A673 (cell line): ENCODE measurements at regions not wholly inside any gene's neighbourhood (a gene's known extent, or its start where the extent isn't known, plus 50 kb on each side); places are given as distances from the start of the nearest gene placed in this dataset.

Experiments
- BruUV-seq: library from RNA; stranded (reverse); fragments of 400-500 nt; replicated peaks from 2 replicates; lab custom pipeline; 2021; lab: Mats Ljungman, UMichigan
- CTCF ChIA-PET: fragments of 300-600 bp; sonication (Branson Sonifier 250); formaldehyde crosslinking; loops from one replicate; lab custom pipeline; 2022; ENCODE audit warnings: antibody characterized with exemption; lab: Charles Lee
- POLR2A ChIA-PET: fragments of 300-600 bp; sonication (Branson Sonifier 250); formaldehyde crosslinking; loops from one replicate; lab custom pipeline; 2022; ENCODE audit warnings: antibody characterized with exemption; ENCODE audit not compliant: low non-redundant PET; lab: Charles Lee
- DNase-seq: peaks from one replicate; pipeline ENCODE4 v3.0.0-alpha.2; 2015; ENCODE audit warnings: low spot score
- H3K27ac ChIP-seq: fragments of 200-600 bp; sonication (generic); 2 replicates; pipeline ENCODE4 v1.5.1; 2016; ENCODE audit warnings: mixed run types, low read depth, mild to moderate bottlenecking, mixed read lengths, antibody characterized with exemption, low read length; ENCODE audit not compliant: poor library complexity, severe bottlenecking
- H3K27me3 ChIP-seq: fragments of 200-600 bp; sonication (generic); replicated peaks from 2 replicates; pipeline ENCODE4 v1.6.1; 2017; ENCODE audit warnings: mixed run types, low read depth, mild to moderate bottlenecking, mixed read lengths, antibody characterized with exemption, low read length; ENCODE audit not compliant: insufficient read depth, poor library complexity
- H3K36me3 ChIP-seq: fragments of 200-600 bp; sonication (generic); 2 replicates; pipeline ENCODE4 v1.6.1; 2016; ENCODE audit warnings: mixed run types, mild to moderate bottlenecking, mixed read lengths, antibody characterized with exemption, low read length; ENCODE audit not compliant: insufficient read depth, poor library complexity, severe bottlenecking
- H3K4me1 ChIP-seq: fragments of 200-600 bp; sonication (generic); 2 replicates; pipeline ENCODE4 v1.6.1; 2017; ENCODE audit warnings: mixed run types, mild to moderate bottlenecking, mixed read lengths, antibody characterized with exemption, low read length; ENCODE audit not compliant: insufficient read depth, poor library complexity, severe bottlenecking
- H3K4me3 ChIP-seq: fragments of 200-600 bp; sonication (generic); 2 replicates; pipeline ENCODE4 v1.5.1; 2016; ENCODE audit warnings: low read depth, mixed run types, mild to moderate bottlenecking, mixed read lengths, low read length; ENCODE audit not compliant: poor library complexity, severe bottlenecking
- H3K9me3 ChIP-seq: fragments of 200-600 bp; sonication (generic); 2 replicates; pipeline ENCODE4 v1.6.1; 2016; ENCODE audit warnings: mixed run types, low read depth, mild to moderate bottlenecking, mixed read lengths, antibody characterized with exemption, low read length; ENCODE audit not compliant: poor library complexity, severe bottlenecking
- EZH2 ChIP-seq: fragments of 200-600 bp; sonication (generic); IDR thresholded peaks from 2 replicates; pipeline ENCODE4 v1.6.1; 2017; ENCODE audit warnings: borderline replicate concordance, low read depth, mild to moderate bottlenecking, mixed read lengths, antibody characterized with exemption, low read length; ENCODE audit not compliant: poor library complexity, severe bottlenecking
- intact Hi-C: fragments of 100-400 bp; cut with micrococcal nuclease; formaldehyde crosslinking; loops from one replicate; pipeline ENCODE4 v1.10.0; 2022; ENCODE audit not compliant: unreplicated experiment
- TF ChIP-seq, protein P1 (sequence below): fragments of 300-800, 200-600 bp; sonication (generic); conservative IDR thresholded peaks from 2 replicates; pipeline ENCODE4 v1.5.1; 2017; ENCODE audit warnings: low read depth, mild to moderate bottlenecking, antibody characterized with exemption, low read length, moderate library complexity, mixed read lengths

DNA sequence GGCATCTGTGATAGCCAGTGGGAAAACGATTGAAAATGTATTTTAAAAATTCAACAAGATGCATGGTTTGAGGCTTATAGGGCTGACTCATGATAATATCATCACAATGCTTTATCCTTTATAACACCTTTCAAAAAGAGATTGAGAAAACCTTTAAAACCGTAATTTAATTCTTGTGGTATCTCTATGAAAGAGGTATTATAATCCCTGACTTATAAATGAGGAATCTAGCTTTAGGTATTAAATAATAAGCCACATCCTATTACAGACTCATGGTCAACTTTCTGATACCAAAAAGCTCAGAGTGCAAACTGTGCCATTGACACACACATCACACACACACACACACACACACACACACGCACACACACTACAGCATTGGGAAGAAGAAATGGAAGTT, 134.6 kb upstream of the RAB12 start:
- Histone ChIP-seq H3K27ac (no peak overlapping the region), H3K36me3 (no peaks in the 10 kb centered on the region), H3K9me3 (no peaks in the 10 kb centered on the region), H3K4me1 (no peaks in the 10 kb centered on the region), H3K4me3 (no peak overlapping the region), H3K27me3 (peaks cover 59% of the 10 kb centered on the region)
- BruUV-seq = no TSS peak
- intact Hi-C loops = loop anchor here (10.0 kb wide), 1 partner anchor 50 kb away; no protein-coding TSS in a partner anchor
- ChIA-PET CTCF (no interaction called here), POLR2A (no interaction called here)
- no peak for DNase-seq
- no peak for TF ChIP-seq EZH2
- TF ChIP-seq, protein P1, sequence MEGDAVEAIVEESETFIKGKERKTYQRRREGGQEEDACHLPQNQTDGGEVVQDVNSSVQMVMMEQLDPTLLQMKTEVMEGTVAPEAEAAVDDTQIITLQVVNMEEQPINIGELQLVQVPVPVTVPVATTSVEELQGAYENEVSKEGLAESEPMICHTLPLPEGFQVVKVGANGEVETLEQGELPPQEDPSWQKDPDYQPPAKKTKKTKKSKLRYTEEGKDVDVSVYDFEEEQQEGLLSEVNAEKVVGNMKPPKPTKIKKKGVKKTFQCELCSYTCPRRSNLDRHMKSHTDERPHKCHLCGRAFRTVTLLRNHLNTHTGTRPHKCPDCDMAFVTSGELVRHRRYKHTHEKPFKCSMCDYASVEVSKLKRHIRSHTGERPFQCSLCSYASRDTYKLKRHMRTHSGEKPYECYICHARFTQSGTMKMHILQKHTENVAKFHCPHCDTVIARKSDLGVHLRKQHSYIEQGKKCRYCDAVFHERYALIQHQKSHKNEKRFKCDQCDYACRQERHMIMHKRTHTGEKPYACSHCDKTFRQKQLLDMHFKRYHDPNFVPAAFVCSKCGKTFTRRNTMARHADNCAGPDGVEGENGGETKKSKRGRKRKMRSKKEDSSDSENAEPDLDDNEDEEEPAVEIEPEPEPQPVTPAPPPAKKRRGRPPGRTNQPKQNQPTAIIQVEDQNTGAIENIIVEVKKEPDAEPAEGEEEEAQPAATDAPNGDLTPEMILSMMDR = no peak

DNA sequence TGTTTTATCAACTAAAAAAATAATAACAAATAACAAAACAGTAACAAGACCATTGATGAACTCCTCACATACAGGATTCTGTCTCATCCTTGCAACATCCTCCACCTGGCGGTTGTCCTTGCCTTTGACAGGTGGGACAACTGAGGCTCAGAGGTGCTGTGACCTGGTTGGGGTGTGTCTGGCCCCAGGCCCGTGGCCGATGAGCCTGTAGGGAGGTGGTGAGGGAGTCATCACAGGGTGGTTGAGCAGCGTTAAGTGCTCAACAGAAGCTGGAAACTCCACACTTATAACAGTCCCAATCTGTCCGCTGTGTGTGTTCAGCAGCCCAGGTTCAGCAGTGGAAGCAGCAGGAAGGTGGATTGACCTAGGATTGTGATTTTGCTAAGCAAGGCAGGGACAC, 131.6 kb upstream of the RAB12 start:
- DNase-seq = no peak
- Histone ChIP-seq H3K4me3 (no peak overlapping the region), H3K36me3 (no peaks in the 10 kb centered on the region), H3K9me3 (no peaks in the 10 kb centered on the region), H3K27ac (no peak overlapping the region), H3K4me1 (no peaks in the 10 kb centered on the region), H3K27me3 (peaks cover 62% of the 10 kb centered on the region)
- no TSS peak for BruUV-seq
- CTCF ChIA-PET = interaction anchor here (0.5 kb wide), 1 partner anchor 163 kb away, joined by 4 read pairs; no protein-coding TSS in a partner anchor
- POLR2A ChIA-PET = no interaction called here
- intact Hi-C loops = loop anchor here (1.0 to 10.0 kb wide), 2 partner anchors 53 to 511 kb away; no protein-coding TSS in a partner anchor
- TF ChIP-seq EZH2 = no peak
- TF ChIP-seq, protein P1 = no peak

DNA sequence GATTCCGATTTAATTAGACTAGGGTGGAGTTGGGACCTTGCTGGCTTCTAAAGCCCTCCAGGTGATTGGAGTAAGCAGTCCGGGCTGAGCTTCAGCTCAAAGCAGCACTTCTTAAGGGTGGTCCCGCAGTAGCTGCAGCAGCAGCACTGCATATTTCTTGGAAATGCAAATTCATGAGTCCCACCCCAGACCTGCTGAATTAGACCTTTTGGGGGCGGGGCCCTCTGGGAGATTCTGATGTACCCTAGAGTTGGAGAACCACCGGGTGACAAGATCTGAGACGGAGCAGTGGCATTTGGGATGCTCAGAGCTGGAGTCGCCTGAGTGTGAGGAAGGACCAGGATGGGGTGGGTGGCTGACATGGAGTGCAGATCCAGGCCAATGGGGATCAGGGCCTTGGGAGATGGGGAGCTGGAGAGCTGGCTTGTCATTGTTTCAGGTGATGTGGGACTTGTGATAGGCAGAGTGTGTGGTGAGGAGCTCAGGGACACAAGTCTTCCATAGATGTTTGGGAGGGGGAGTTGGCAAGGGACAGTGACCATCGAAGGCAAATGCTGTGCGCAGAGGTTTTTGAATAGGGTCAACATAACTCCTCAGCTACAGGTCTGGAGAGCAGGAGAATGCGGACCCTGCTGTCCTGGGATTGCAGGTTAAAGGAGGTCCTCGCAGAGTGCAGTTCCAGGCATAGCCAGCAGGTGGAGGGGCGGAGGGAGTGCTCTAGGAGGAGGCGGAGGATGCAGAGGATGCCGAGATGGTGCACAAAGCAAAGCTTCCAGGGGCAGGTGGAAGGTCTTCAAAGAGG, 130.9 kb upstream of the RAB12 start:
- TF ChIP-seq, protein P1 = peak; percentile 84
- no peak for TF ChIP-seq EZH2
- Histone ChIP-seq H3K27ac (no peak overlapping the region), H3K9me3 (no peaks in the 10 kb centered on the region), H3K4me1 (no peaks in the 10 kb centered on the region), H3K27me3 (peaks cover 56% of the 10 kb centered on the region), H3K4me3 (no peak overlapping the region), H3K36me3 (no peaks in the 10 kb centered on the region)
- no TSS peak for BruUV-seq
- DNase-seq = peak; percentile 70
- intact Hi-C loops = loop anchor here (1.0 to 10.0 kb wide), 2 partner anchors 54 to 510 kb away; no protein-coding TSS in a partner anchor
- ChIA-PET CTCF (no interaction called here), POLR2A (no interaction called here)
